Activated CD4-positive, alpha-beta T cell treated with anti-CD3 and anti-CD28 coated beads, Interleukin-2, amount 10 ng/mL, durations not matched to agents 24 days and 14 days (primary cell): ENCODE measurements at regions not wholly inside any gene's neighbourhood (a gene's known extent, or its start where the extent isn't known, plus 50 kb on each side); places are given as distances from the start of the nearest gene placed in this dataset.

Source experiments
- DNase-seq: peaks from one replicate; pipeline ENCODE4 v3.0.0; 2022
- H3K27ac Mint-ChIP-seq: one replicate; pipeline ENCODE4 v1.8.0; 2022; ENCODE audit warnings: mild to moderate bottlenecking, mixed read lengths
- H3K27me3 Mint-ChIP-seq: one replicate; pipeline ENCODE4 v1.8.0; 2022; ENCODE audit warnings: mixed read lengths
- H3K36me3 Mint-ChIP-seq: one replicate; pipeline ENCODE4 v1.8.0; 2022; ENCODE audit warnings: low read depth, mild to moderate bottlenecking, mixed read lengths
- H3K4me1 Mint-ChIP-seq: one replicate; pipeline ENCODE4 v1.8.0; 2021; ENCODE audit warnings: mixed read lengths
- H3K4me3 Mint-ChIP-seq: one replicate; pipeline ENCODE4 v1.8.0; 2022; ENCODE audit warnings: mild to moderate bottlenecking, moderate library complexity, mixed read lengths
- H3K9me3 Mint-ChIP-seq: one replicate; pipeline ENCODE4 v1.8.0; 2021; ENCODE audit warnings: mixed read lengths
- intact Hi-C: fragments of 100-400 bp; cut with micrococcal nuclease; formaldehyde crosslinking; loops from one replicate; pipeline ENCODE4 v1.15.1; 2023

DNA sequence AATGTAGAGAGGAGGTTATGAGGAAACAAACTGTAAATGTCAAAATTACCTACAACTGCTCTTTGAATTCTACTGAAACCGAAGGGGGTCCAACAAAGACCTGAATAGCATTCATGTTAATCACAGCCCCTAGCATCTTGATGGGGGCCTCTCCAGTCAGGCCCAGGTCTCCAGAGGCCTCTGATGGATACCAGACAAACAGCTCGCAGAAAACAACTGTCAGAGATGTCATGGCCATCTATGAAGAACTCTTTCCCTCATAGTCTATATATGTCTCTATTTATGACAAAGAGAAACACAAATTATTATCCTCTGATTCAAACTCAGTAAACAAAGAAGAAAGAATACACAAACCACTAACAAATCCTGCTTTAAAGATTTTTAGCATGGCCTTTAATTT, 432.6 kb downstream of the CAAP1 start:
- Mint-ChIP-seq H3K27me3 (no peaks in the 10 kb centered on the region), H3K9me3 (no peaks in the 10 kb centered on the region), H3K4me3 (no peak overlapping the region), H3K4me1 (no peaks in the 10 kb centered on the region), H3K27ac (no peak overlapping the region), H3K36me3 (no peaks in the 10 kb centered on the region)
- no peak for DNase-seq
- intact Hi-C loops: no loop called here

DNA sequence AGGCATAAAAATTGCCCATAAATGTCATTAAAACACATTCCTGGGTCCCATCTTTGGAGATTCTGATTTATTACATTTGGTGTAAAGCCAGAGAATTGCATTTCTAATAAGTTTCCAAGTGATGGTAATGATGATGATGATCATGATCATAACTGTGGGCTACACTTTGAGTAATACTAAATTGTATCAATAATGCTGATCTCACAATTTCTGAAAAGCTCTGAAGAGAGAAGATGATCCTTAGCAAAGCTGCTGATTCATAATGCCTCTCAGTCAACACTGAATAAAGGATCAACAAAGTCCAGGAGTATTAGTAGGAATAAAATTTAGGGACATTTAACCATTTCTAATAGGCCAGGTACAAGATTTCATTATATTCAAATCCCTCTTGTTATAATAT, 434.5 kb downstream of the CAAP1 start:
- Mint-ChIP-seq H3K27me3 (no peaks in the 10 kb centered on the region), H3K4me3 (no peak overlapping the region), H3K27ac (no peak overlapping the region), H3K4me1 (no peaks in the 10 kb centered on the region), H3K9me3 (no peaks in the 10 kb centered on the region), H3K36me3 (no peaks in the 10 kb centered on the region)
- DNase-seq: no peak
- intact Hi-C loops: no loop called here

GRCh38 chr9:26457151-26457550, 435.5 kb downstream of the CAAP1 start:
- no peaks in the 10 kb centered on the region for H3K9me3 Mint-ChIP-seq
- H3K27me3 Mint-ChIP-seq: no peaks in the 10 kb centered on the region
- H3K27ac Mint-ChIP-seq: no peak overlapping the region
- no peak for DNase-seq
- H3K4me3 Mint-ChIP-seq: no peak overlapping the region
- H3K4me1 Mint-ChIP-seq: no peaks in the 10 kb centered on the region
- no peaks in the 10 kb centered on the region for H3K36me3 Mint-ChIP-seq
- intact Hi-C loops: no loop called here

DNA sequence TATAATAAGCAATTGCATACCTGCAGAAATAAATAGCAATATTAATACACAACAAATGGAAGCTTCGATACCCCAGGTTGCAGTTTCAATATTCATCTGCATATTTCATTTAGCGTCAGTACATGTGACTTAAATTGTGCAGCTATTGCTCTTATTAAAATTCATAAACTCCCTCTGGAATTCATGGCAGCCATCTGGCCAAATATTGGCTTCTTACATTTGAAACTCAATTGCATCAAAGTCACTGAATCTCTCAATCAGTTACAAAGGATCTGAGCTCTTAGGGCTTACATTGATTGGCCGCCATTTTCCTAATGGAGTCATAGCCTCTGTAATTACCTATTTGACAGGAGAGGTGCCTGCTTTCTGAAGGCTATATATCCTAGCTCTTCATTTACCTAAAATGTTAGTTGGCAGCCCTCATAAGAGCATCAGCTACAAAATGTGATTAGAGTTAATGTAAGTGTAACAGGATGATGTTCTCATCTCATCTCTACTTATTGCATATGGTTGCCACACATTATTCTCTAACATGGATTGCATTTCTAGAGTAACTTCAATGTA, 453.5 kb downstream of the CAAP1 start:
- no peaks in the 10 kb centered on the region for H3K4me1 Mint-ChIP-seq
- no peaks in the 10 kb centered on the region for H3K27me3 Mint-ChIP-seq
- no peak for DNase-seq
- no peak overlapping the region for H3K27ac Mint-ChIP-seq
- intact Hi-C loops: no loop called here
- no peak overlapping the region for H3K4me3 Mint-ChIP-seq
- no peaks in the 10 kb centered on the region for H3K9me3 Mint-ChIP-seq
- no peaks in the 10 kb centered on the region for H3K36me3 Mint-ChIP-seq

GRCh38 chr9:26437056-26437711, 455.4 kb downstream of the CAAP1 start:
- peaks cover under 1% of the 10 kb centered on the region for H3K9me3 Mint-ChIP-seq
- H3K4me1 Mint-ChIP-seq: no peaks in the 10 kb centered on the region
- no peak overlapping the region for H3K4me3 Mint-ChIP-seq
- H3K27me3 Mint-ChIP-seq: no peaks in the 10 kb centered on the region
- H3K36me3 Mint-ChIP-seq: no peaks in the 10 kb centered on the region
- H3K27ac Mint-ChIP-seq: no peak overlapping the region
- no peak for DNase-seq
- intact Hi-C loops: no loop called here

- Mint-ChIP-seq H3K27ac (no peak overlapping the region), H3K9me3 (peaks cover 4% of the 10 kb centered on the region), H3K4me3 (no peak overlapping the region), H3K27me3 (no peaks in the 10 kb centered on the region), H3K36me3 (no peaks in the 10 kb centered on the region), H3K4me1 (no peaks in the 10 kb centered on the region)
- intact Hi-C loops: no loop called here
- DNase-seq: no peak
These were observed 466.0 kb downstream of the CAAP1 start for GRCh38 chr9:26426551-26427131.

DNA sequence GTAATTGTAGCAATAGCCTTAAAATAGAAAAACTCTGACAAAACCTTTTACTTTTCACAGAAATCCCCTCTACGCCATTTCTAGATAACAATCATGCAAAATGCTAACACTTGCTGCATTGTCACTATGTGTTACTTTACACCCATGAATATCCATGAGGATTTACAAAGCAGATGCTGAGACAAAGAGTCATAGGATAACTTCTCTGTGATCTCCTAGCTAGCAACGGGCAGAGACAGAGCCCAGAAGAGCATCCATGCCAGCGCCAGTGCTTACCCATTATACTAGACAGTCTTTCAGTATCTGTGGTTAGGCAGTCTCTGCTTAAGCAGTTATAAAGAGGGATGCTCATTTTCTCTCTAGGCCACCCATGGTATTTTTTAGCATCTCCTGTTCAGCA, 474.1 kb downstream of the CAAP1 start:
- Mint-ChIP-seq H3K4me1 (no peaks in the 10 kb centered on the region), H3K4me3 (no peak overlapping the region)
- DNase-seq: no peak

DNA sequence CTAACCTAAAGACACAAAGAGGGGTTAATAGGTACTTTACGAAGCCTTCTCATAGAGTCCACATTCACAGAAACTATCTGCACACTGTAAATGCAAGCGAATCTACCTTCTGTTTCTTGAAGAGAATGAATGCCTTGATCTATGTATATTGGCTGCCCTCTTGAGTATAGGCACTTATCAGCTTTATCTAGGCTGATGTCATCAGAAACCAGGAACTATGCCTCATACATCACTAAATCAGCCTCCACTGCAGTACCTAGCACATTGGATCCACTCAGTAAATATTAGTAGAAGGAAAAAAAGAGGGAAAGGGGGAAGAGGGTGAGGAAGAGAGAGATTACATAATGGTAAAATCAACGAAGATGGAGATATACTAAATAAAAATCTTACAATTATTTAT, 477.1 kb downstream of the CAAP1 start:
- Mint-ChIP-seq H3K9me3 (no peaks in the 10 kb centered on the region), H3K27me3 (no peaks in the 10 kb centered on the region), H3K4me3 (no peak overlapping the region), H3K36me3 (no peaks in the 10 kb centered on the region), H3K4me1 (no peaks in the 10 kb centered on the region), H3K27ac (no peak overlapping the region)
- no peak for DNase-seq
- intact Hi-C loops: no loop called here

More for the DNA sequence above, 474.1 kb downstream of the CAAP1 start:
- Mint-ChIP-seq H3K27ac (no peak overlapping the region), H3K9me3 (no peaks in the 10 kb centered on the region), H3K36me3 (no peaks in the 10 kb centered on the region), H3K27me3 (no peaks in the 10 kb centered on the region)
- intact Hi-C loops: no loop called here

DNA sequence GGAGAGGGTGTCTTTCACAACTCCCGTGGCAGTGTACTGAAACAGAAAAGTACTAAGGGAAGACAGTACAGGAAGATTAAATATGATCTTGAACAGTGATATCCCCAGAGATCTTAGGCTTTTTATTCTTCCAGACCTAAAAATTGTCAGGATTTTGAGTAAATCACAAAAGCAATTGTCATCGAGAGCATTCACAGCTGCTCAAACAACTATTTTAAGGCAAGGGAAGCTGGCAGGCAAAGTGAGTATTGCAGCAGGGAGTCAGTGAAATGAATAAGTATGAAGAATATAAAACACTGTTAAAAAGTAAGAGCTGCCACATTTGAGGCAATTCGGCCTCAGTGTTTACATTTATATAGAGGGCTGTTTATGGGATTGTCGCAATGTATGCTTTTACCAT, 479.0 kb downstream of the CAAP1 start:
- Mint-ChIP-seq H3K27me3 (no peaks in the 10 kb centered on the region), H3K4me1 (no peaks in the 10 kb centered on the region), H3K27ac (no peak overlapping the region), H3K4me3 (no peak overlapping the region), H3K9me3 (no peaks in the 10 kb centered on the region), H3K36me3 (no peaks in the 10 kb centered on the region)
- no peak for DNase-seq
- intact Hi-C loops: no loop called here

GRCh38 chr9:26412446-26412845, 480.2 kb downstream of the CAAP1 start:
- Mint-ChIP-seq H3K4me3 (no peak overlapping the region), H3K27me3 (no peaks in the 10 kb centered on the region), H3K27ac (no peak overlapping the region), H3K4me1 (no peaks in the 10 kb centered on the region), H3K9me3 (no peaks in the 10 kb centered on the region), H3K36me3 (no peaks in the 10 kb centered on the region)
- intact Hi-C loops: no loop called here
- DNase-seq: no peak

GRCh38 chr9:26406676-26407075, 485.9 kb downstream of the CAAP1 start:
- Mint-ChIP-seq H3K9me3 (no peaks in the 10 kb centered on the region), H3K27me3 (no peaks in the 10 kb centered on the region), H3K4me3 (no peak overlapping the region), H3K36me3 (no peaks in the 10 kb centered on the region), H3K4me1 (no peaks in the 10 kb centered on the region), H3K27ac (no peak overlapping the region)
- intact Hi-C loops: no loop called here
- no peak for DNase-seq

DNA sequence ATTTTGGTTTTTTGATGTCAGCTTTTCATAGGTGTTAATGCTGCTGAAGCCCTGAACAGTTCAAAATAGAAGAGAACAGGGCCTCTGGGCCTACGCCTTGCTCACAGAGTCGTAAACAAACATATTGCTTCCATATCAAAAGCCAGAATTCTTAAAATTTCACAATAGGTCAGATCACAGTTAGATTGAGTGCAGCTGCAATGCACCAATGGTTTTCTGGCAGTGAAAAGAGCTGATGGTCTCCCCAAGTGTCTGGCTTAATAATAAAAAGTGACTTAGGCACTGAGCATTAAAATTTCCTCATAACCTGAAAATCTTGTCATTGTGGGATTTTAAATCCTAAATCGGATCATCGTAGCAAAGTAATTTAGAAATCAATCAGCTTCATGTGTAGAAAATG, 493.0 kb downstream of the CAAP1 start:
- H3K9me3 Mint-ChIP-seq: no peaks in the 10 kb centered on the region
- H3K36me3 Mint-ChIP-seq: no peaks in the 10 kb centered on the region
- H3K27ac Mint-ChIP-seq: no peak overlapping the region
- H3K4me1 Mint-ChIP-seq: no peaks in the 10 kb centered on the region
- intact Hi-C loops: no loop called here
- H3K27me3 Mint-ChIP-seq: no peaks in the 10 kb centered on the region
- no peak for DNase-seq
- H3K4me3 Mint-ChIP-seq: no peak overlapping the region

DNA sequence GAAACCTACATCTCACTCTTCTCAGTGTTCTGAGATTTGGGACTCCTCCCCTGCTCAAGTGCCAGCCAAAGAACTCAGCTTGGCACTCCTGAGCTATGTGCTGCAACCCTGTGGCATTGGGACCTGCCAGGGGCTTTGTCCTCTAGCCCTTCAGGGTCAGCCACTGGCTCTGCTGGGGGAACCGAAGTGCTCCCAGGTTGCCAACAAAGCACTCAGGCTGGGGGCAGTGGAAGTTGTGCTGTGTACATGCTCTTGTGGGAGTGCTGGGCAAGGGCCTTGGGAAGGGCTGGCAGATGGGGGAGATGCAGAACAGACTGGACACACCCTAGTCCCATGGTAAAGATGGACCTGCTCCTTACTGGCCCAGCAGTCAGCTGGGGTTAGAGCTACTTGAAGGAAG, 498.6 kb downstream of the CAAP1 start:
- H3K9me3 Mint-ChIP-seq: peaks cover 14% of the 10 kb centered on the region
- H3K4me3 Mint-ChIP-seq: no peak overlapping the region
- no peaks in the 10 kb centered on the region for H3K36me3 Mint-ChIP-seq
- no peaks in the 10 kb centered on the region for H3K27me3 Mint-ChIP-seq
- H3K4me1 Mint-ChIP-seq: no peaks in the 10 kb centered on the region
- no peak for DNase-seq
- intact Hi-C loops: no loop called here
- H3K27ac Mint-ChIP-seq: no peak overlapping the region

DNA sequence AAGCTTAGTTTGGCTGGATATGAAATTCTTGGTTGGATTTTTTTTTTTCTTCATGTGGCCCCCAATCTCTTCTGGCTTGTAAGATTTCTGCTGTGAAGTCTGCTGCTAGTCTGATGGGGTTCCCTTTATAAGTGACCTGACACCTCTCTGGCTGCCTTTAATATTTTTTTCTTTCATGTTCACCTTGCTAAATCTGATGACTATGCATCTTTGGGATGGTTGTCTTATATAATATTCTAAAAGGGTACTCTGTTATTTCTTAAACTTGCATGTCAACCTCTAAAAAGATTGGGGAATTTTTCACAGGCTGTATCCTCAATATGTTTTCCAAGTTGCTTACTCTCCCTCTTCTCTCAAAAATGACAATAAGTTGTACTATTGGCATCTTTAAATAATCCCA, 500.0 kb downstream of the CAAP1 start:
- Mint-ChIP-seq H3K4me3 (no peak overlapping the region), H3K27ac (no peak overlapping the region)
- intact Hi-C loops: no loop called here

DNA sequence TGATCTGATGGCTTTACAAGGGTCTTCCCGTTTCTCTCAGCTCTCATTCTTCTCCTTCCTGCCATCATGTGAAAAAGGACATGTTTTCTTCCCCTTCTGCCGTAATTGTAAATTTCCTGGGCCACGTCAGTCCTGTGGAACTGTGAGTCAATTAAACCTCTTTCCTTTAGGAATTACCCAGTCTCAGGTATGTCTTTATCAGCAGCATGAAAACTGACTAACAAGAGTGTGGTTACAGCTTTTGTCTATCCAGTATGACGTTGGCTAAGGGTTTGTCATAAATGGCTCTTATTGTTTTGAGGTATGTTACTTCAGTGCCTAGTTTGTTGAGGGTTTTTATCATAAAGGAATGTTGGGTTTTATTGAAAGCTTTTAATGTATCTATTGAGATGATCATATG, 501.6 kb downstream of the CAAP1 start:
- no peaks in the 10 kb centered on the region for H3K4me1 Mint-ChIP-seq
- no peak overlapping the region for H3K4me3 Mint-ChIP-seq
- no peaks in the 10 kb centered on the region for H3K27me3 Mint-ChIP-seq
- no peak for DNase-seq
- H3K27ac Mint-ChIP-seq: no peak overlapping the region
- H3K9me3 Mint-ChIP-seq: peaks cover 16% of the 10 kb centered on the region
- H3K36me3 Mint-ChIP-seq: no peaks in the 10 kb centered on the region
- intact Hi-C loops: no loop called here

More for the DNA sequence above, 500.0 kb downstream of the CAAP1 start:
- H3K4me1 Mint-ChIP-seq: no peaks in the 10 kb centered on the region
- H3K27me3 Mint-ChIP-seq: no peaks in the 10 kb centered on the region
- no peak for DNase-seq
- H3K9me3 Mint-ChIP-seq: peaks cover 16% of the 10 kb centered on the region
- no peaks in the 10 kb centered on the region for H3K36me3 Mint-ChIP-seq
